Body of pancreas (tissue), 4 donors: ENCODE measurements at regions not wholly inside any gene's neighbourhood (a gene's known extent, or its start where the extent isn't known, plus 50 kb on each side); places are given as distances from the start of the nearest gene placed in this dataset.

Experiments used
- ATAC-seq: fragments of 150-250 bp; one replicate; pipeline ENCODE4 v1.9.1; 2016
- DNase-seq, 4 donors: peaks; one replicate each; pipeline ENCODE4 v3.0.0-alpha.2; 2019
- H3K27ac ChIP-seq, 4 donors: fragments of 200-600 bp; sonication (generic); 1 replicate in 3 of 4; 2 replicates in 1 of 4; pipeline versions ENCODE4 v1.5.1 to v1.6.1; 2016 to 2019; ENCODE audit warnings: mild to moderate bottlenecking in 1 of 4, mixed read lengths in 1 of 4, moderate library complexity in 1 of 4
- H3K27me3 ChIP-seq, 2 donors: fragments of 200-600 bp; sonication (generic); one replicate each; pipeline ENCODE4 v1.6.0; 2016; ENCODE audit warnings: mild to moderate bottlenecking in 1 of 2
- H3K36me3 ChIP-seq, 2 donors: fragments of 200-600 bp; sonication (generic); replicated peaks in 1 of 2; 2 replicates each; pipeline ENCODE4 v1.5.1; 2016; ENCODE audit warnings: low read depth in 2 of 2; ENCODE audit not compliant: insufficient read depth in 1 of 2
- H3K4me1 ChIP-seq: fragments of 200-600 bp; sonication (generic); one replicate; pipeline ENCODE4 v1.6.0; 2016
- H3K4me3 ChIP-seq, 2 donors: fragments of 200-600 bp; sonication (generic); 1 replicate in 1 of 2; 2 replicates in 1 of 2; pipeline ENCODE4 v1.5.1; 2016 to 2019
- H3K9me3 ChIP-seq, 3 donors: fragments of 200-600 bp; sonication (generic); 1 replicate in 2 of 3; 2 replicates in 1 of 3; pipeline ENCODE4 v1.5.1; 2016
- CTCF ChIP-seq, 7 experiments: fragments of 450-650 bp in 4 of 7; fragments of 200-600 bp in 3 of 7; sonication (generic) in 3 of 7; IDR thresholded peaks; one replicate each; pipeline ENCODE4 v1.5.1; 2016 to 2019; ENCODE audit warnings: antibody characterized with exemption in 7 of 7
- POLR2A ChIP-seq, 3 donors: fragments of 450-650 bp; IDR thresholded peaks; one replicate each; pipeline ENCODE4 v1.6.1; 2016; ENCODE audit warnings: antibody characterized with exemption in 3 of 3, mild to moderate bottlenecking in 2 of 3
- WGBS, 2 donors: methylation state at CpG; one replicate each; pipeline ENCODE4 v1.1.5; 2017; 5-methylcytosine and 5-hydroxymethylcytosine counted together
- intact Hi-C: fragments of 100-400 bp; cut with DNase I; formaldehyde crosslinking; loops from one replicate; pipeline ENCODE4 v1.15.1; 2023

DNA sequence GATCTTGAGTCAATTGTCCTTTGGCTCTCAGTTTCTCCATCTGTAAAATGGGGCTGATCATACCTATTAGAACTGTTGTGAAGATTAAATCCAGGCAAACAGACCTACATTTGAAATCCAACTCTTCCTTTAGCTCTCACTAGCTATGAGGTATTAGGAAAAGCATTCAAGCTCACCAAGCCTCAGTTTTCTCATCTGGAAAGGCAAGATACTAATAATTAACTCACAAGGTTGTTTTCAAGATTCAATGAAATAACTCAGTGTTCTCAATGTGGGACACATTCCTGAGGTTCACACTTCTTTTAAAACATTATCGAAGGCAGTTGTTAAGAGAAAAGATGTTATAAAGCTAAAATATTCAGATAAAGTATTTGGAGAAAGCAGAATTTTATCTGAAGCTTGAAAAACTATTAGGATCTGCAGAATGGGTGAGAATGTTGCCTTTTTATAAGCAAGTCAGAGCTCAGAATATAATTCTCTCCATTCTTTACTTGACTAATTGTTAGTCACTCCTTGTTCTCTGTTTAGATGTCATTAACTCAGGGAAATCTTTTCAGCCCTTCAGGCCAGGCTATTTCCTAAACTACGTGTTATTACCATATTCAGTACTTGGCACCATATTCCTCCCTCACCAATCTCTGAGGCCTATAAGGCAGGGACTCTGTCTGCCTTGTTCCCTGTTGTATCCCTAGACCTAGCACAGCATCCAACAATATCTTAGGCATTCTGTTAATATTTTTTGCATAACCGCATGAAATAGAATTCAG is 72.0 kb upstream of the VAV3 start:
- no peaks in the 10 kb centered on the region for H3K36me3 ChIP-seq
- H3K27me3 ChIP-seq, result no peaks in the 10 kb centered on the region
- intact Hi-C loops, result no loop called here
- H3K4me1 ChIP-seq, result no peaks in the 10 kb centered on the region
- H3K9me3 ChIP-seq, result no peaks in the 10 kb centered on the region
- ATAC-seq, result no peak
- no peak for TF ChIP-seq CTCF (IDR thresholded peaks at IDR 0.05)
- no peak for TF ChIP-seq POLR2A (IDR thresholded peaks at IDR 0.05)
- H3K4me3 ChIP-seq, result no peak overlapping the region
- no peak for DNase-seq
- no peak overlapping the region for H3K27ac ChIP-seq
- WGBS, 2 donors, result 76 to 86% methylated on average over 3 of the region's 3 CpGs

DNA sequence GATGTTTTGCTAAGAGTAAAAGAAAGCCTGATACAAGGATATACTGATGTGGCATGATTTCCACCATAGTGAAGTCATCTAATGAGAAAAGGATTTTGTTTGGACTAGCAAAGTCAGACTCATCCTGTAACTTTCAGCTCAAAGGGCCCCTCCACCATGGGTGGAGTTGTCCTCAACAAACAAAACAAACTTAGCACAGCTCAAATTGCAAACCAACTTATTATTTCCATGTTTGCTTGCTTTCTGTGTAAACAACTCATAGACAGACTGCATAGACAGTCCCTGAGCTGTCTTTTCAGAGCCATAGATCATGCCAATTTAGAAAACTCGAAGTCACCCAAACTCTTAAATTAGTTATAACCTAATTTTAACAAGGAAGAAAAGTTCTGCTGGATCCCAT is 69.4 kb upstream of the VAV3 start:
- no peak for TF ChIP-seq CTCF (IDR thresholded peaks at IDR 0.05)
- TF ChIP-seq POLR2A (IDR thresholded peaks at IDR 0.05), result no peak
- H3K4me1 ChIP-seq, result no peaks in the 10 kb centered on the region
- no peak overlapping the region for H3K27ac ChIP-seq
- ATAC-seq (no peak), DNase-seq (no peak)
- WGBS, 2 donors, result 48 to 65% methylated on average over 1 of the region's 1 CpG
- intact Hi-C loops, result no loop called here
- H3K9me3 ChIP-seq, result no peaks in the 10 kb centered on the region
- H3K36me3 ChIP-seq, result no peaks in the 10 kb centered on the region
- no peak overlapping the region for H3K4me3 ChIP-seq
- H3K27me3 ChIP-seq, result no peaks in the 10 kb centered on the region

DNA sequence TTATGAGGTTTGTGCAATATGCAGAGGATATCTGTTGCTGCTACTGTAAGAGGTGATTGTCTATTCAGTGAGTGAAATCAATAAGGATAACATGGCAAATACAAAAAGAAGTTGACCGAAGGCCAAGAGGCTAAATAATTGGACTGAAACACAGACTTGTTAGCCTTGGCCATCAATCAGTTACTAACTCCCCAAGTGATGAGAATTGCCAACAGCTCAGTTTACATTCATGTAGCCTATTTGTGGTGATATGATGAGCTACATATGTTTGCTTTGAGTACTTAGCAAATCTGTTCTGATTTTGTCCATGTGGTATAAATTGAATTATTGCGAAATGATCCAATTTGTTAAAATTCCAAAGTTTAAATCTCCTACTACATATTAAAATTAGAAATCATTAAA is 68.6 kb upstream of the VAV3 start:
- no peaks in the 10 kb centered on the region for H3K9me3 ChIP-seq
- no peaks in the 10 kb centered on the region for H3K4me1 ChIP-seq
- WGBS, 2 donors, result 46 to 63% methylated on average over 2 of the region's 2 CpGs
- H3K4me3 ChIP-seq, result no peak overlapping the region
- intact Hi-C loops, result no loop called here
- no peak for DNase-seq
- TF ChIP-seq POLR2A (IDR thresholded peaks at IDR 0.05) (no peak), CTCF (IDR thresholded peaks at IDR 0.05) (no peak)
- H3K27ac ChIP-seq, result no peak overlapping the region
- ATAC-seq, result no peak
- no peaks in the 10 kb centered on the region for H3K27me3 ChIP-seq
- H3K36me3 ChIP-seq, result no peaks in the 10 kb centered on the region

GRCh38 chr1:108028841-108029388 is 63.9 kb upstream of the VAV3 start:
- no peaks in the 10 kb centered on the region for H3K9me3 ChIP-seq
- ATAC-seq, result no peak
- 24 to 36% methylated on average over 1 of the region's 1 CpG for WGBS, 2 donors
- no peak overlapping the region for H3K4me3 ChIP-seq
- H3K27me3 ChIP-seq, result no peaks in the 10 kb centered on the region
- no peaks in the 10 kb centered on the region for H3K4me1 ChIP-seq
- no peak overlapping the region for H3K27ac ChIP-seq
- DNase-seq, result no peak
- TF ChIP-seq POLR2A (IDR thresholded peaks at IDR 0.05), result no peak
- no peak for TF ChIP-seq CTCF (IDR thresholded peaks at IDR 0.05)
- H3K36me3 ChIP-seq, result no peaks in the 10 kb centered on the region
- intact Hi-C loops, result no loop called here

GRCh38 chr1:108027389-108027788 is 62.4 kb upstream of the VAV3 start:
- TF ChIP-seq CTCF (IDR thresholded peaks at IDR 0.05) (no peak), POLR2A (IDR thresholded peaks at IDR 0.05) (no peak)
- ATAC-seq, result no peak
- H3K9me3 ChIP-seq, result no peaks in the 10 kb centered on the region
- no peak overlapping the region for H3K4me3 ChIP-seq
- no peaks in the 10 kb centered on the region for H3K4me1 ChIP-seq
- no peaks in the 10 kb centered on the region for H3K36me3 ChIP-seq
- no peaks in the 10 kb centered on the region for H3K27me3 ChIP-seq
- no peak for DNase-seq
- H3K27ac ChIP-seq, result no peak overlapping the region
- WGBS, 2 donors, result 15 to 22% methylated on average over 1 of the region's 1 CpG
- intact Hi-C loops, result no loop called here
